Liver (tissue), 3 donors: ENCODE measurements at regions not wholly inside any gene's neighbourhood (a gene's known extent, or its start where the extent isn't known, plus 50 kb on each side); places are given as distances from the start of the nearest gene placed in this dataset.

ENCODE experiments used
- CTCF ChIP-seq: fragments of 150-350 bp; IDR thresholded peaks from 2 replicates; pipeline ENCODE4 v1.5.1; 2017; ENCODE audit warnings: improper control_type of control experiment, low read depth, low read length; ENCODE audit not compliant: missing input control
- EGR1 ChIP-seq, 2 donors: IDR thresholded peaks; 2 replicates each; pipeline ENCODE4 v1.6.1; 2016 to 2018; ENCODE audit warnings: antibody characterized with exemption in 2 of 2, low read depth in 2 of 2
- HNF4A ChIP-seq, 2 donors: conservative IDR thresholded peaks; 2 replicates each; pipeline ENCODE4 v1.6.1; 2016; ENCODE audit warnings: antibody characterized with exemption in 2 of 2, mild to moderate bottlenecking in 2 of 2
- MAX ChIP-seq: IDR thresholded peaks from 2 replicates; pipeline ENCODE4 v1.6.1; 2016; ENCODE audit warnings: antibody characterized with exemption
- REST ChIP-seq: IDR thresholded peaks from 2 replicates; pipeline ENCODE4 v1.6.1; 2016; ENCODE audit warnings: antibody characterized with exemption, mild to moderate bottlenecking
- donor health status: healthy.
- donor health status: healthy.

DNA sequence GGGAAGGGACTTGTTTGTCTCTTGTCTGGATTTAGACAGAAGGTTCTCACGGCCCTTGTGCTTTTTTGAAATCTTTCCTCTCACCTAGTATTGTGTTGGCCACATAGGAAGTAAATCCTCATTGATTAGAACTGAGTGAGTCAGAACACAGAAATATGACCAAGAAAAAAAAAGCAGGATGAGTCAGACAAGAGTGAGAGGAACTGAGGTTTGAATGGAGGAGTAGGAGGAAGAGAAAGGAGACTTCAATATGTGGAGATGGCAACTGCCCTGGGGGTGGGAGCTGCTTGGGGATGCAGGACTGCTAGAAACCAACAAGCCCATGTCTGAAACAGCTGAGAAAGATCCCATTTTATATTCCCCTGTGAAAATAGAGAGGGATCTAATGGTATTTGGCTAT, 194.1 kb upstream of the ZBTB20 start:
- TF ChIP-seq MAX (no peak), REST (no peak), CTCF (no peak), HNF4A (conservative IDR thresholded peaks at IDR 0.05) (no peak), EGR1 (IDR thresholded peaks at IDR 0.05; ENCODE audit: low read depth in 2 of 2) (no peak)
